ENCODE measurements at regions not wholly inside any gene's neighbourhood (a gene's known extent, or its start where the extent isn't known, plus 50 kb on each side); places are given as distances from the start of the nearest gene placed in this dataset.
"Not testable (repeated sequence)": the region's sequence is repeated elsewhere in the genome, so short reads cannot be mapped to it uniquely, and the experiment has no call there.

- no peak for DNase-seq (ENCODE audit: low read depth, low spot score)
Observed at GRCh38 chr7:91353848-91354247, 89.6 kb downstream of the FZD1 start.

GRCh38 chr7:91355695-91356435 is 91.6 kb downstream of the FZD1 start:
- DNase-seq (ENCODE audit: low read depth, low spot score), result no peak
- no peak overlapping the region for H3K27ac ChIP-seq

More at GRCh38 chr7:91353848-91354247, 89.6 kb downstream of the FZD1 start:
- H3K27ac ChIP-seq, result no peak overlapping the region

GRCh38 chr7:91356915-91357314 is 92.7 kb downstream of the FZD1 start:
- H3K27ac ChIP-seq, result no peak overlapping the region
- DNase-seq (ENCODE audit: low read depth, low spot score), result no peak

- no peak overlapping the region for H3K27ac ChIP-seq
- DNase-seq (ENCODE audit: low read depth, low spot score), result peak; percentile 24
Observed at GRCh38 chr7:91357379-91357778, 93.1 kb downstream of the FZD1 start.

GRCh38 chr7:91357901-91358300 is 93.7 kb downstream of the FZD1 start:
- DNase-seq (ENCODE audit: low read depth, low spot score), result peak; percentile 10
- H3K27ac ChIP-seq, result no peak overlapping the region

GRCh38 chr7:91358303-91358702 is 94.1 kb downstream of the FZD1 start:
- no peak for DNase-seq (ENCODE audit: low read depth, low spot score)
- H3K27ac ChIP-seq, result no peak overlapping the region

- DNase-seq (ENCODE audit: low read depth, low spot score); H3K27ac ChIP-seq: not testable (repeated sequence)
Observed at GRCh38 chr7:91365097-91365496, 100.9 kb downstream of the FZD1 start.

GRCh38 chr7:91366091-91366490 is 101.9 kb downstream of the FZD1 start:
- DNase-seq (ENCODE audit: low read depth, low spot score), result no peak
- H3K27ac ChIP-seq, result no peak overlapping the region

- H3K27ac ChIP-seq, result no peak overlapping the region
- DNase-seq (ENCODE audit: low read depth, low spot score), result no peak
Observed at GRCh38 chr7:91367812-91368578, 103.8 kb downstream of the FZD1 start.

- H3K27ac ChIP-seq, result no peak overlapping the region
- DNase-seq (ENCODE audit: low read depth, low spot score), result no peak
Observed at GRCh38 chr7:91372323-91372722, 108.1 kb downstream of the FZD1 start.

- H3K27ac ChIP-seq, result no peak overlapping the region
- no peak for DNase-seq (ENCODE audit: low read depth, low spot score)
Observed at GRCh38 chr7:91373111-91373800, 109.0 kb downstream of the FZD1 start.

- no peak for DNase-seq (ENCODE audit: low read depth, low spot score)
- no peak overlapping the region for H3K27ac ChIP-seq
Observed at GRCh38 chr7:91374321-91374989, 110.2 kb downstream of the FZD1 start.

- no peak for DNase-seq (ENCODE audit: low read depth, low spot score)
- H3K27ac ChIP-seq, result no peak overlapping the region
Observed at GRCh38 chr7:91375378-91375777, 111.1 kb downstream of the FZD1 start.

GRCh38 chr7:91378131-91378530 is 113.9 kb downstream of the FZD1 start:
- H3K27ac ChIP-seq, result no peak overlapping the region
- no peak for DNase-seq (ENCODE audit: low read depth, low spot score)

- H3K27ac ChIP-seq, result no peak overlapping the region
- DNase-seq (ENCODE audit: low read depth, low spot score), result no peak
Observed at GRCh38 chr7:91379236-91379635, 115.0 kb downstream of the FZD1 start.

GRCh38 chr7:91379991-91380390 is 115.8 kb downstream of the FZD1 start:
- no peak for DNase-seq (ENCODE audit: low read depth, low spot score)
- no peak overlapping the region for H3K27ac ChIP-seq

- no peak for DNase-seq (ENCODE audit: low read depth, low spot score)
- H3K27ac ChIP-seq, result no peak overlapping the region
Observed at GRCh38 chr7:91383053-91383904, 119.0 kb downstream of the FZD1 start.

- no peak overlapping the region for H3K27ac ChIP-seq
- DNase-seq (ENCODE audit: low read depth, low spot score), result no peak
Observed at GRCh38 chr7:91383905-91384274, 119.7 kb downstream of the FZD1 start.

- not testable (repeated sequence) for DNase-seq (ENCODE audit: low read depth, low spot score); H3K27ac ChIP-seq
Observed at GRCh38 chr7:91394757-91395156, 130.5 kb downstream of the FZD1 start.

GRCh38 chr7:91395313-91395712 is 131.1 kb downstream of the FZD1 start:
- DNase-seq (ENCODE audit: low read depth, low spot score); H3K27ac ChIP-seq: not testable (repeated sequence)

Data from epithelial cell of prostate (primary cell).